Heart right ventricle (tissue), 16 donors: ENCODE measurements at regions not wholly inside any gene's neighbourhood (a gene's known extent, or its start where the extent isn't known, plus 50 kb on each side); places are given as distances from the start of the nearest gene placed in this dataset.

ENCODE experiments used
- ATAC-seq, 8 donors: fragments of 200-7000 bp; cut with Tn5 transposase; one replicate each; pipeline ENCODE4 v1.9.1; 2020; ENCODE audit warnings: mild to moderate bottlenecking in 8 of 8, moderate library complexity in 8 of 8, moderate number of reproducible peaks in 1 of 8
- DNase-seq, 2 donors: peaks; one replicate each; pipeline ENCODE4 v3.0.0-alpha.2; 2020
- H3K27ac ChIP-seq, 10 donors: fragments of 200-600 bp; sonication (generic) in 2 of 10; one replicate each; pipeline versions ENCODE4 v1.5.0 to v1.8.0; 2020 to 2022; ENCODE audit warnings: mild to moderate bottlenecking in 3 of 10
- H3K27me3 ChIP-seq, 7 donors: fragments of 200-600 bp; one replicate each; pipeline ENCODE4 v1.8.0; 2021 to 2022; ENCODE audit warnings: mild to moderate bottlenecking in 2 of 7
- H3K36me3 ChIP-seq, 9 donors: fragments of 200-600 bp; sonication (generic) in 1 of 9; one replicate each; pipeline versions ENCODE4 v1.5.0 to v1.8.0; 2020 to 2022; ENCODE audit warnings: mild to moderate bottlenecking in 2 of 9
- H3K4me1 ChIP-seq, 9 donors: fragments of 200-600 bp; sonication (generic) in 1 of 9; one replicate each; pipeline versions ENCODE4 v1.5.0 to v1.8.0; 2020 to 2022; ENCODE audit warnings: mild to moderate bottlenecking in 4 of 9
- H3K4me3 ChIP-seq, 10 donors: fragments of 200-600 bp; sonication (generic) in 2 of 10; one replicate each; pipeline versions ENCODE4 v1.5.0 to v1.8.0; 2020 to 2022; ENCODE audit warnings: mild to moderate bottlenecking in 7 of 10, moderate library complexity in 2 of 10
- H3K9me3 ChIP-seq, 11 donors: fragments of 200-600 bp in 10 of 11; sonication (generic) in 2 of 11; one replicate each; pipeline versions ENCODE4 v1.5.0 to v1.8.0; 2013 to 2022; ENCODE audit warnings: mild to moderate bottlenecking in 2 of 11, control low read depth in 1 of 11, moderate library complexity in 1 of 11
- WGBS, 2 donors: extraction: QIAGEN DNeasy Blood & Tissue Kit; methylation state at CpG; one replicate each; pipeline ENCODE4 v1.1.7; 2013; ENCODE audit warnings: inconsistent platforms in 1 of 2; 5-methylcytosine and 5-hydroxymethylcytosine counted together
- intact Hi-C, 10 donors: fragments of 100-400 bp; cut with DNase I; formaldehyde crosslinking; loops; one replicate each; pipeline versions ENCODE4 v1.11.1 to v1.14.2; 2022
- TF ChIP-seq, protein P1 (sequence below), 9 donors: fragments of 200-600 bp; sonication (generic) in 2 of 9; IDR thresholded peaks; one replicate each; pipeline versions ENCODE4 v1.5.0 to v1.8.0; 2021 to 2022; ENCODE audit warnings: antibody characterized with exemption in 9 of 9, mild to moderate bottlenecking in 5 of 9, moderate library complexity in 1 of 9
- donor health status: Arrhythmogenic right ventricular cardiomyopathy.
- donor health status: ischemic (EF 13 %, LVEDD 7.1; RV severe dilation, severe dysfunction).
- donor health status: healthy with polysubstance abuse.
- donor health status: DM: no; HTN: yes; CAD: no.
- donor health status: DM: no; HTN: no; CAD: no.
- donor health status: ischemic (EF 25% LVEDD 6.9; RV normal size, moderate dysfunction).
- donor health status: ischemic (EF 25% LVEDD 5.7; RV mildly dilated, moderate dysfunction).
- donor health status: healthy.
- donor health status: DM: yes; HTN: yes; CAD: no.
- donor health status: Ischemic cardiomyopathy.
- donor health status: ischemic (EF 35%, LVEDD 5.7; RV mildly dilated, moderate dysfunction).
- donor health status: nonischemic (EF 11% LVEDD 7.7; RV severe dilation, severe dysfunction).
- donor health status: DM: yes; HTN: yes; CAD: no.
- donor health status: PGD.
- donor health status: ischemic (EF 29% LVEDD 5.4; RV normal size, mild dysfunction).
- donor health status: nonischemic (EF 23%, LVEDD 6.1; RV moderate dilation, normal function).

DNA sequence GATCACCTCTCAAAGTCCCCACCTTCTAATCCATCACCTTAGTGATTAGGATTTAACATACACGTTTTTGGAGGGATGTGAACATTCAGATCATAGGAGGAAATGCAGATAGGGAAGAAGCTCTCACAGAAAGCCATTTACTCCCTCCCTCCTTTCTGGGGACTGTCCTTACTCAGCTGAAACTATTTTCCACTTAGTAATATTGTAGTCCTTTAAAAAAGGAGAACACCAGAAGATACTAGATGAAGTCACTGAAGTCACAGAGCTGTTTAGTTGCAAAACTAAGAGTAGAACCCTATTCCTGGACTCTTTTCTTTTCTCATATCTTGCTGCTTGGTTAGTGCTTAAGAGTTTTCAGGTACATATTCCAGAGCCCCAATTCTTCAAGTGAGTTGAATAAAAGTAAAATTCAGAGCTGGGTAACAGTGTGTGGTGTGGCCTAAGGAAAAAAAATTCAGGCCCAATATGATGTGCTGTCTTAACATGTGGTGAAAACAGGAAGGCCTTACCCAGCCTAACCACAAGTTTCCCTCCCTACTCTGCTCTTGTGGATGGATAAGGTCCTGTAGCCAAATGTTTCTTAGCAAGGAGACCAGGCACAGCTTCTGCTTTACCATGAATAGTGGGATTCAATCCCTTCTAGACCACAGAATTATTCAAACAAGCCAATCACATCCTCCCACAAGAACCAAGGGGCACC lies 135.7 kb downstream of the INHBA start:
- Histone ChIP-seq H3K9me3 (no peaks in the 10 kb centered on the region), H3K4me1 (peaks cover 0 to 10% (median 0%) of the 10 kb centered on the region in 9 donors), H3K36me3 (no peaks in the 10 kb centered on the region), H3K27ac (no peak overlapping the region), H3K27me3 (no peaks in the 10 kb centered on the region), H3K4me3 (no peak overlapping the region)
- intact Hi-C loops: no loop called here
- ATAC-seq (peak in 1 of 8 donors; percentile 25), DNase-seq (no peak)
- TF ChIP-seq, protein P1, sequence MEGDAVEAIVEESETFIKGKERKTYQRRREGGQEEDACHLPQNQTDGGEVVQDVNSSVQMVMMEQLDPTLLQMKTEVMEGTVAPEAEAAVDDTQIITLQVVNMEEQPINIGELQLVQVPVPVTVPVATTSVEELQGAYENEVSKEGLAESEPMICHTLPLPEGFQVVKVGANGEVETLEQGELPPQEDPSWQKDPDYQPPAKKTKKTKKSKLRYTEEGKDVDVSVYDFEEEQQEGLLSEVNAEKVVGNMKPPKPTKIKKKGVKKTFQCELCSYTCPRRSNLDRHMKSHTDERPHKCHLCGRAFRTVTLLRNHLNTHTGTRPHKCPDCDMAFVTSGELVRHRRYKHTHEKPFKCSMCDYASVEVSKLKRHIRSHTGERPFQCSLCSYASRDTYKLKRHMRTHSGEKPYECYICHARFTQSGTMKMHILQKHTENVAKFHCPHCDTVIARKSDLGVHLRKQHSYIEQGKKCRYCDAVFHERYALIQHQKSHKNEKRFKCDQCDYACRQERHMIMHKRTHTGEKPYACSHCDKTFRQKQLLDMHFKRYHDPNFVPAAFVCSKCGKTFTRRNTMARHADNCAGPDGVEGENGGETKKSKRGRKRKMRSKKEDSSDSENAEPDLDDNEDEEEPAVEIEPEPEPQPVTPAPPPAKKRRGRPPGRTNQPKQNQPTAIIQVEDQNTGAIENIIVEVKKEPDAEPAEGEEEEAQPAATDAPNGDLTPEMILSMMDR (IDR thresholded peaks at IDR 0.05): no peak
- 40 to 69% methylated on average over 1 of the region's 1 CpG for WGBS, 2 donors

DNA sequence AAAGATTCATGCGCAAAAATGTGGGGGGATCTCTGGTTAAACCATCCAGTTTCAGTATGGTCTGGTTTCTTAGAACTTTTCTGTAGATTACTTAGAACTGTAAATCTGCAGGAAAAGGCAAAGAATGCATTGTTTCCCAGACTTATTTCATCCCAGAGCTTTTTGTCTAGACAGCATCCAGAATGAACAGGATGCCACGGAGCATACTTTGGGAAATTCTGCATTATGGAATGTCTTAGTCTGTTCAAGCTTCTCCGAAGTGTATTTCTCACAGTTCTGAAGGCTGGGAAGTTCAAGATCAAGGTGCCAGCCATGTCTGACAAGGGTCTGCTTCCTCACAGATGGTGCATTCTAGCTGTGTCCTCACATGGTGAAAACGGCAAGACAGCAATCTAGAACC lies 136.3 kb downstream of the INHBA start:
- Histone ChIP-seq H3K27ac (no peak overlapping the region), H3K9me3 (no peaks in the 10 kb centered on the region), H3K27me3 (no peaks in the 10 kb centered on the region), H3K36me3 (no peaks in the 10 kb centered on the region), H3K4me1 (peaks cover 0 to 10% (median 0%) of the 10 kb centered on the region in 9 donors), H3K4me3 (no peak overlapping the region)
- TF ChIP-seq, protein P1 (IDR thresholded peaks at IDR 0.05): no peak
- ATAC-seq (no peak), DNase-seq (no peak)
- 79 to 89% methylated on average over 4 of the region's 4 CpGs for WGBS, 2 donors
- intact Hi-C loops: no loop called here

DNA sequence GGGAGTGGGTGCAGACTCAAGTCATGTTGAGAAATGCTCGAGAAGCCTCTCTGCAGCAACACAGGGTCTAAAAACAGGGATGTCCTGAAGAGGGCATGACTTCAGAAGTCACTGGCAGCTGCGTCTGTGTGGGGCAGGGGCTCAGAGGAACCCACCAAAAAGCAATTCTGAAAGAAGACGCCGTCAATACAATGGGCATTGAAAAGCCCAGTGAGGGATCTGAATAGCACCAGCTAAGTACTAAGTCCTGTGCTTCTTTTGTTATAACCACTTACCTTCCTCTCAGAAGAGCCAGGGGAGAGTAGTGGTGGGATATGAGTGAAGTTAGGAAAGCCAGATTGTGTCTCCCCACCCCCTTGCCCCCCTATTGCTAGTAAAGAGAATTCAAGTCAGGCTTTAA lies 137.2 kb downstream of the INHBA start:
- H3K4me1 ChIP-seq: peaks cover 0 to 10% (median 0%) of the 10 kb centered on the region in 9 donors
- no peak for ATAC-seq
- H3K36me3 ChIP-seq: no peaks in the 10 kb centered on the region
- H3K9me3 ChIP-seq: no peaks in the 10 kb centered on the region
- no peak overlapping the region for H3K4me3 ChIP-seq
- no peak for DNase-seq
- H3K27me3 ChIP-seq: no peaks in the 10 kb centered on the region
- TF ChIP-seq, protein P1 (IDR thresholded peaks at IDR 0.05): no peak
- intact Hi-C loops: no loop called here
- 87 to 89% methylated on average over 4 of the region's 4 CpGs for WGBS, 2 donors
- H3K27ac ChIP-seq: no peak overlapping the region

DNA sequence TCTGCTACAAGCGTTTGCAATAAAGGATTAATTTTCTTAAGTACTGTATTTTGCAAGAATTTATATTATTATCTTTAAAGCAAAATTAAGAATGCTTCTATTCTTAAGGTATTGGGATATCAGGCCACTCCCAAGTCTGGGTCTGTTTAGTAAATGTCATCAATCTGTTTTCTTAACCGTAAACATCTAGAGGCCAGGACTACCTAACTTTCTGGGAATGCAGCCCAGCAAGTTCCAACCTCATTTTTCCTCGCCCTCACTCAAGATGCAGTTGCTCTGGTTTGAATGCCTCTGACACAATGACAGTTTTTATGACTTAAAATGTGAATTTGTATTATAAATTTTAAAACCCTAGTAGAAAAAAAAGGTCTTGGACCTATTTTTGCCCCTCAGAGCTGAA lies 143.5 kb downstream of the INHBA start:
- no peak overlapping the region for H3K27ac ChIP-seq
- H3K4me3 ChIP-seq: no peak overlapping the region
- intact Hi-C loops: no loop called here
- ATAC-seq: no peak
- no peak for DNase-seq
- TF ChIP-seq, protein P1 (IDR thresholded peaks at IDR 0.05): no peak
- 88 to 89% methylated on average over 3 of the region's 3 CpGs for WGBS, 2 donors
- no peaks in the 10 kb centered on the region for H3K9me3 ChIP-seq
- no peaks in the 10 kb centered on the region for H3K36me3 ChIP-seq
- no peaks in the 10 kb centered on the region for H3K27me3 ChIP-seq
- H3K4me1 ChIP-seq: no peaks in the 10 kb centered on the region
